SU-DHL-6 (cell line): ENCODE measurements at regions not wholly inside any gene's neighbourhood (a gene's known extent, or its start where the extent isn't known, plus 50 kb on each side); places are given as distances from the start of the nearest gene placed in this dataset.

ENCODE experiments used
- H2AFZ ChIP-seq: fragments of 200-600 bp; sonication (generic); 2 replicates; pipeline ENCODE4 v1.6.1; 2014; ENCODE audit warnings: low read depth, mild to moderate bottlenecking, moderate library complexity, mixed read lengths, antibody characterized with exemption, low read length; ENCODE audit not compliant: severe bottlenecking
- H3F3A ChIP-seq: fragments of 200-600 bp; shearing (Covaris generic); 2 replicates; pipeline ENCODE4 v1.6.0; 2016; ENCODE audit warnings: antibody characterized with exemption, mild to moderate bottlenecking; ENCODE audit not compliant: insufficient read depth
- H3K27ac ChIP-seq: fragments of 200-600 bp; sonication (generic); 2 replicates; pipeline ENCODE4 v1.5.1; 2016; ENCODE audit warnings: low read depth, mild to moderate bottlenecking, low read length, moderate library complexity, mixed read lengths
- H3K27me3 ChIP-seq: fragments of 200-600 bp; sonication (generic), shearing (Covaris generic); 2 replicates; pipeline ENCODE4 v1.6.0; 2014; ENCODE audit warnings: mild to moderate bottlenecking, low read length
- H3K36me3 ChIP-seq: fragments of 200-600 bp; sonication (generic); 2 replicates; pipeline ENCODE4 v1.6.1; 2014; ENCODE audit warnings: mild to moderate bottlenecking, low read length, mixed read lengths
- H3K4me2 ChIP-seq: fragments of 300-600, 200-600 bp; shearing (Covaris generic), sonication (generic); 2 replicates; pipeline ENCODE4 v1.6.0; 2014; ENCODE audit warnings: low read length, low read depth, mild to moderate bottlenecking; ENCODE audit not compliant: poor library complexity, severe bottlenecking
- H3K4me3 ChIP-seq: fragments of 200-600 bp; sonication (generic); 2 replicates; pipeline ENCODE4 v1.5.1; 2014; ENCODE audit warnings: antibody characterized with exemption, low read length, mild to moderate bottlenecking, mixed read lengths; ENCODE audit not compliant: insufficient read depth, poor library complexity, severe bottlenecking
- H3K79me2 ChIP-seq: fragments of 200-600 bp; sonication (generic); 2 replicates; pipeline ENCODE4 v1.6.1; 2014; ENCODE audit warnings: mild to moderate bottlenecking, low read length, moderate library complexity; ENCODE audit not compliant: insufficient read depth
- H3K9ac ChIP-seq: fragments of 200-600 bp; sonication (generic); 2 replicates; pipeline ENCODE4 v1.7.0; 2014; ENCODE audit warnings: mild to moderate bottlenecking, low read length
- H3K9me2 ChIP-seq: fragments of 200-600 bp; sonication (generic); replicated peaks from 2 replicates; pipeline ENCODE4 v1.6.1; 2014; ENCODE audit warnings: low read length; ENCODE audit not compliant: insufficient read depth
- H3K9me3 ChIP-seq: fragments of 200-600 bp; sonication (generic); 2 replicates; pipeline ENCODE4 v1.6.1; 2014; ENCODE audit warnings: low read length, mixed read lengths; ENCODE audit not compliant: insufficient read depth
- H4K20me1 ChIP-seq: fragments of 200-600 bp; sonication (generic); 2 replicates; pipeline ENCODE4 v1.6.1; 2014; ENCODE audit warnings: low read depth, mild to moderate bottlenecking, antibody characterized with exemption, low read length, moderate library complexity, mixed read lengths
- EZH2phosphoT487 ChIP-seq: fragments of 200-600 bp; sonication (generic), shearing (Covaris generic); conservative IDR thresholded peaks from 2 replicates; pipeline ENCODE4 v1.6.1; 2018; ENCODE audit warnings: mild to moderate bottlenecking, antibody characterized with exemption, low read length, moderate library complexity, mixed read lengths
- TF ChIP-seq, protein P1 (sequence below): fragments of 200-600 bp; sonication (generic); IDR thresholded peaks from one replicate; pipeline ENCODE4 v1.5.1; 2017; ENCODE audit warnings: antibody characterized with exemption, mild to moderate bottlenecking, low read length, moderate library complexity; ENCODE audit not compliant: insufficient read depth, poor library complexity, severe bottlenecking

DNA sequence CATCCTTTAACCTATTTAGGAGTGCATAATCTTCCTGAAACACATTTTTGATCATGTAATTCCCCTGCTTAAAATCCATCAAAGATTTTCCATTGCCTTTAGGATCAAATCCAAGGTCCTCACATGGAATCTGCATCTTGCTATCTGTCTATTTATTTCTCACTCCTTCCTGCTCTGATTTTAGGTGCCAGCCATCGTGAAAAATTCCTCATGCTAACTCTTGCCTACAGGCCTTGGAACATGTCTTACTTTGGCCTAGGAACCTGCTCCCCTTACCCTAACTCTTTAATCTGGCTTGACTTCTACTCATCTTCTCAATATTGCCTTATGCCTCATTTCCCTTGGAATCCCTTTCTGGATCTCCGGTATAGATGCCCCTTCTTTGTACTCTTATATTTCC is 1074.3 kb downstream of the TTLL7 start:
- Histone ChIP-seq H3K4me2 (no peak overlapping the region), H3K27me3 (no peaks in the 10 kb centered on the region), H4K20me1 (no peaks in the 10 kb centered on the region), H3K4me3 (no peak overlapping the region), H3K36me3 (no peaks in the 10 kb centered on the region), H3K9me3 (no peaks in the 10 kb centered on the region), H2AFZ (no peak overlapping the region), H3K9me2 (no peaks in the 10 kb centered on the region), H3K27ac (no peak overlapping the region), H3K9ac (no peak overlapping the region), H3F3A (no peaks in the 10 kb centered on the region), H3K79me2 (no peaks in the 10 kb centered on the region)
- no peak for TF ChIP-seq EZH2phosphoT487
- TF ChIP-seq, protein P1, sequence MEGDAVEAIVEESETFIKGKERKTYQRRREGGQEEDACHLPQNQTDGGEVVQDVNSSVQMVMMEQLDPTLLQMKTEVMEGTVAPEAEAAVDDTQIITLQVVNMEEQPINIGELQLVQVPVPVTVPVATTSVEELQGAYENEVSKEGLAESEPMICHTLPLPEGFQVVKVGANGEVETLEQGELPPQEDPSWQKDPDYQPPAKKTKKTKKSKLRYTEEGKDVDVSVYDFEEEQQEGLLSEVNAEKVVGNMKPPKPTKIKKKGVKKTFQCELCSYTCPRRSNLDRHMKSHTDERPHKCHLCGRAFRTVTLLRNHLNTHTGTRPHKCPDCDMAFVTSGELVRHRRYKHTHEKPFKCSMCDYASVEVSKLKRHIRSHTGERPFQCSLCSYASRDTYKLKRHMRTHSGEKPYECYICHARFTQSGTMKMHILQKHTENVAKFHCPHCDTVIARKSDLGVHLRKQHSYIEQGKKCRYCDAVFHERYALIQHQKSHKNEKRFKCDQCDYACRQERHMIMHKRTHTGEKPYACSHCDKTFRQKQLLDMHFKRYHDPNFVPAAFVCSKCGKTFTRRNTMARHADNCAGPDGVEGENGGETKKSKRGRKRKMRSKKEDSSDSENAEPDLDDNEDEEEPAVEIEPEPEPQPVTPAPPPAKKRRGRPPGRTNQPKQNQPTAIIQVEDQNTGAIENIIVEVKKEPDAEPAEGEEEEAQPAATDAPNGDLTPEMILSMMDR, result no peak

DNA sequence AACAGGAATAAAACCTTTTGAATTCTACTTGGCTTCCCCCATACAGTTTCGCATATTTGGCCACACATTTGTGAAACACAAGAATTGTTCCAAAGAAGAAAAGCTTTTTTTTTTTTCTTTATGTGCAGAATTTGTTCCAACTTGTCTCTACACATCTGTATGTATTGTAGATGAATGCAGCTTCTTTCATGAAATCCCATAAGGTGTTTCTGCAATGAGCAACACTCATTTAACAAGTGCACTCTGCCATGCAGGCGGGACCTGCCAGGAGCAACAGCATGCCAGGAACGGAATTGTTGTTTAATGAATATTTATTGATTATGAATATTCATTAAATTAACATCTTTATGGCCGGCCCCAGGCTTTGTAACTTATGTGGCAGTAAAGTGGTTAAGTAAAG is 1075.0 kb downstream of the TTLL7 start:
- H2AFZ ChIP-seq, result no peak overlapping the region

DNA sequence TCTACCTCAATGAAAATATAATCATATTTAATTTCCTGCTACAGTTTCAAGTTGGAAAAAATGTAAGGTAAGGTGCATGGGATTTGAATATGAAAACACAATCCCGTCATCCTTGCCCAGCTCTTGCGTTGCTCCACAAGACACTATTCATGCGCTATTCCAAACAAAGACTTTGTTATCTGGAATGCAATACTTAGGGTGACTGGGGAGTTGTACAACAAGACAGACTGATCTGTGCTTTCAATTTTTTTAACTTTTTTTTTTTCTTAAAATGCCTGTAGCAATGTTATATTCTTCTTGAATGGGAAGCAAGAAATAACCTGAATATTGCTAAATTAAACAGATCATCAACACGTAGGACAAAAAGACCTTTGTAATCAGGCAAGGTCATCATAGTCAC is 1077.2 kb downstream of the TTLL7 start:
- Histone ChIP-seq H3K27me3 (no peaks in the 10 kb centered on the region), H3K4me2 (no peak overlapping the region), H3K9ac (no peak overlapping the region), H3K79me2 (no peaks in the 10 kb centered on the region), H3K36me3 (no peaks in the 10 kb centered on the region), H3K4me3 (no peak overlapping the region), H3F3A (no peaks in the 10 kb centered on the region), H4K20me1 (no peaks in the 10 kb centered on the region), H3K27ac (no peak overlapping the region), H3K9me2 (no peaks in the 10 kb centered on the region), H2AFZ (no peak overlapping the region), H3K9me3 (no peaks in the 10 kb centered on the region)
- TF ChIP-seq EZH2phosphoT487, result no peak
- TF ChIP-seq, protein P1, result no peak

More for the DNA sequence above, 1075.0 kb downstream of the TTLL7 start:
- H3K36me3 ChIP-seq, result no peaks in the 10 kb centered on the region
- no peaks in the 10 kb centered on the region for H3F3A ChIP-seq
- H3K9ac ChIP-seq, result no peak overlapping the region
- no peaks in the 10 kb centered on the region for H4K20me1 ChIP-seq
- no peak overlapping the region for H3K4me2 ChIP-seq
- TF ChIP-seq, protein P1, result no peak
- no peaks in the 10 kb centered on the region for H3K79me2 ChIP-seq
- no peak overlapping the region for H3K4me3 ChIP-seq
- H3K9me2 ChIP-seq, result no peaks in the 10 kb centered on the region
- H3K9me3 ChIP-seq, result no peaks in the 10 kb centered on the region
- H3K27ac ChIP-seq, result no peak overlapping the region
- H3K27me3 ChIP-seq, result no peaks in the 10 kb centered on the region
